Testis (tissue), 2 donors: ENCODE measurements at regions not wholly inside any gene's neighbourhood (a gene's known extent, or its start where the extent isn't known, plus 50 kb on each side); places are given as distances from the start of the nearest gene placed in this dataset.

Source experiments
- CTCF ChIP-seq, 3 experiments: fragments of 450-650 bp in 2 of 3; fragments of 200-600 bp in 1 of 3; sonication (generic) in 1 of 3; IDR thresholded peaks; one replicate each; pipeline ENCODE4 v1.5.1; 2016 to 2019; ENCODE audit warnings: antibody characterized with exemption in 3 of 3, mild to moderate bottlenecking in 2 of 3, moderate library complexity in 1 of 3
- POLR2A ChIP-seq: fragments of 450-650 bp; IDR thresholded peaks from one replicate; pipeline ENCODE4 v1.6.1; 2017; ENCODE audit warnings: antibody characterized with exemption, mild to moderate bottlenecking, moderate library complexity

GRCh38 chr12:58593557-58594304 lies 326.6 kb downstream of the LRIG3 start:
- no peak for TF ChIP-seq CTCF (IDR thresholded peaks at IDR 0.05)
- TF ChIP-seq POLR2A = no peak
